Liver (tissue), 8 donors: ENCODE measurements at regions not wholly inside any gene's neighbourhood (a gene's known extent, or its start where the extent isn't known, plus 50 kb on each side); places are given as distances from the start of the nearest gene placed in this dataset.

Experiments used
- DNase-seq: peaks from one replicate; pipeline ENCODE4 v3.0.0-alpha.2; 2017; ENCODE audit warnings: low spot score
- H3K27ac ChIP-seq, 2 donors: one replicate each; pipeline ENCODE4 v1.7.0; 2013; ENCODE audit warnings: inconsistent platforms in 2 of 2, low read length in 2 of 2, control low read depth in 1 of 2, low read depth in 1 of 2, mild to moderate bottlenecking in 1 of 2
- H3K27me3 ChIP-seq, 4 donors: one replicate each; pipeline versions ENCODE4 v1.6.1 to v1.7.0; 2013; ENCODE audit warnings: low read length in 3 of 4, inconsistent platforms in 1 of 4, mild to moderate bottlenecking in 1 of 4, moderate library complexity in 1 of 4; ENCODE audit not compliant: control insufficient read depth in 4 of 4, insufficient read depth in 4 of 4
- H3K36me3 ChIP-seq, 4 donors: one replicate each; pipeline versions ENCODE4 v1.6.1 to v1.7.0; 2013; ENCODE audit warnings: low read length in 3 of 4, mild to moderate bottlenecking in 3 of 4, low read depth in 1 of 4, moderate library complexity in 1 of 4; ENCODE audit not compliant: control insufficient read depth in 4 of 4, insufficient read depth in 3 of 4
- H3K4me1 ChIP-seq, 4 donors: one replicate each; pipeline versions ENCODE4 v1.6.1 to v1.7.0; 2013; ENCODE audit warnings: low read length in 3 of 4, mild to moderate bottlenecking in 3 of 4, moderate library complexity in 1 of 4; ENCODE audit not compliant: control insufficient read depth in 4 of 4, insufficient read depth in 4 of 4
- H3K4me3 ChIP-seq, 3 donors: one replicate each; pipeline versions ENCODE4 v1.6.1 to v1.7.0; 2013; ENCODE audit warnings: low read length in 3 of 3, control low read depth in 1 of 3, low read depth in 1 of 3, mild to moderate bottlenecking in 1 of 3
- H3K9ac ChIP-seq, 2 donors: one replicate each; pipeline ENCODE4 v1.7.0; 2013; ENCODE audit warnings: low read length in 2 of 2, mild to moderate bottlenecking in 2 of 2, moderate library complexity in 2 of 2, control low read depth in 1 of 2, low read depth in 1 of 2
- H3K9me3 ChIP-seq, 4 donors: one replicate each; pipeline versions ENCODE4 v1.6.1 to v1.7.0; 2013; ENCODE audit warnings: low read length in 3 of 4; ENCODE audit not compliant: control insufficient read depth in 4 of 4
- ATF3 ChIP-seq: IDR thresholded peaks from 2 replicates; pipeline ENCODE4 v1.6.1; 2016; ENCODE audit warnings: antibody characterized with exemption
- CTCF ChIP-seq: fragments of 150-350 bp; IDR thresholded peaks from 2 replicates; pipeline ENCODE4 v1.5.1; 2017; ENCODE audit warnings: improper control_type of control experiment, low read depth, low read length; ENCODE audit not compliant: missing input control
- FOXA1 ChIP-seq: IDR thresholded peaks from 2 replicates; pipeline ENCODE4 v1.6.1; 2016; ENCODE audit warnings: antibody characterized with exemption
- FOXA2 ChIP-seq: IDR thresholded peaks from 2 replicates; pipeline ENCODE4 v1.6.1; 2016; ENCODE audit warnings: antibody characterized with exemption
- GABPA ChIP-seq, 2 donors: IDR thresholded peaks in 1 of 2; conservative IDR thresholded peaks in 1 of 2; 2 replicates each; pipeline ENCODE4 v1.6.1; 2016; ENCODE audit warnings: antibody characterized with exemption in 2 of 2, mild to moderate bottlenecking in 1 of 2, moderate library complexity in 1 of 2
- HNF4A ChIP-seq, 2 donors: conservative IDR thresholded peaks; 2 replicates each; pipeline ENCODE4 v1.6.1; 2016; ENCODE audit warnings: antibody characterized with exemption in 2 of 2, mild to moderate bottlenecking in 2 of 2
- HNF4G ChIP-seq: IDR thresholded peaks from 2 replicates; pipeline ENCODE4 v1.6.1; 2016; ENCODE audit warnings: antibody characterized with exemption
- MAX ChIP-seq: IDR thresholded peaks from 2 replicates; pipeline ENCODE4 v1.6.1; 2016; ENCODE audit warnings: antibody characterized with exemption
- NR2F2 ChIP-seq: IDR thresholded peaks from 2 replicates; pipeline ENCODE4 v1.6.1; 2016; ENCODE audit warnings: antibody characterized with exemption
- REST ChIP-seq: IDR thresholded peaks from 2 replicates; pipeline ENCODE4 v1.6.1; 2016; ENCODE audit warnings: antibody characterized with exemption, mild to moderate bottlenecking
- SP1 ChIP-seq: IDR thresholded peaks from 2 replicates; pipeline ENCODE4 v1.6.1; 2018; ENCODE audit warnings: antibody characterized with exemption, mild to moderate bottlenecking
- TAF1 ChIP-seq: conservative IDR thresholded peaks from 2 replicates; pipeline ENCODE4 v1.6.1; 2016; ENCODE audit warnings: antibody characterized with exemption, mild to moderate bottlenecking
- YY1 ChIP-seq: IDR thresholded peaks from 2 replicates; pipeline ENCODE4 v1.6.1; 2016; ENCODE audit warnings: antibody characterized with exemption, mild to moderate bottlenecking
- ZBTB33 ChIP-seq: IDR thresholded peaks from 2 replicates; pipeline ENCODE4 v1.6.1; 2016; ENCODE audit warnings: antibody characterized with exemption
- WGBS: extraction: QIAGEN DNeasy Blood & Tissue Kit; methylation state at CpG from one replicate; pipeline ENCODE4 v1.1.7; 2013; 5-methylcytosine and 5-hydroxymethylcytosine counted together
- donor health status: healthy.
- donor health status: healthy.
- donor health status: healthy.
- donor health status: healthy.
- donor health status: healthy.

- TF ChIP-seq CTCF (no peak), MAX (no peak), HNF4G (no peak), SP1 (no peak), ZBTB33 (no peak)
Measured at GRCh38 chr18:51522338-51522737, 324.9 kb upstream of the MEX3C start (continued).

- TF ChIP-seq TAF1 (no peak), GABPA (IDR thresholded peaks at IDR 0.05 in 1 of 2, conservative IDR thresholded peaks at IDR 0.05 in 1 of 2) (no peak), FOXA1 (no peak), FOXA2 (no peak), REST (no peak), SP1 (no peak), NR2F2 (no peak), HNF4A (conservative IDR thresholded peaks at IDR 0.05) (no peak), HNF4G (no peak), YY1 (no peak), ZBTB33 (no peak), ATF3 (no peak), CTCF (no peak)
- H3K36me3 ChIP-seq, result no peaks in the 10 kb centered on the region
- no peaks in the 10 kb centered on the region for H3K4me1 ChIP-seq
- H3K9ac ChIP-seq, result no peak overlapping the region
- H3K27ac ChIP-seq, result no peak overlapping the region
- WGBS, result 82% methylated on average over 3 of the region's 3 CpGs
- H3K9me3 ChIP-seq, result no peaks in the 10 kb centered on the region
- H3K27me3 ChIP-seq, result no peaks in the 10 kb centered on the region
- DNase-seq, result no peak
- no peak overlapping the region for H3K4me3 ChIP-seq
Measured at GRCh38 chr18:51522821-51523220, 325.3 kb upstream of the MEX3C start.
